HG03103 (cell line): ENCODE measurements at regions not wholly inside any gene's neighbourhood (a gene's known extent, or its start where the extent isn't known, plus 50 kb on each side); places are given as distances from the start of the nearest gene placed in this dataset.

Experiments used
- ATAC-seq: cut with Tn5 transposase; IDR thresholded peaks from one replicate; pipeline ENCODE4 v1.9.1; 2021; ENCODE audit warnings: low read depth; ENCODE audit not compliant: unreplicated experiment

GRCh38 chr14:22024137-22024536 is 350.5 kb upstream of the OR4E1 start:
- ATAC-seq = no peak

GRCh38 chr14:22018890-22019289 is 345.3 kb upstream of the OR4E1 start:
- ATAC-seq = no peak

- no peak for ATAC-seq
These were observed 338.8 kb upstream of the OR4E1 start for GRCh38 chr14:22012452-22012851.

GRCh38 chr14:22011253-22011642 is 337.6 kb upstream of the OR4E1 start:
- no peak for ATAC-seq

GRCh38 chr14:22010545-22011252 is 337.1 kb upstream of the OR4E1 start:
- ATAC-seq = no peak

GRCh38 chr14:22008766-22009165 is 335.1 kb upstream of the OR4E1 start:
- ATAC-seq = no peak

GRCh38 chr14:22007784-22008412 is 334.3 kb upstream of the OR4E1 start:
- ATAC-seq = no peak

GRCh38 chr14:22007363-22007762 is 333.7 kb upstream of the OR4E1 start:
- ATAC-seq = no peak

- no peak for ATAC-seq
These were observed 329.8 kb upstream of the OR4E1 start for GRCh38 chr14:22003461-22003860.

GRCh38 chr14:22002860-22003284 is 329.3 kb upstream of the OR4E1 start:
- no peak for ATAC-seq

- ATAC-seq = no peak
These were observed 325.8 kb upstream of the OR4E1 start for GRCh38 chr14:21999402-21999801.

- no peak for ATAC-seq
These were observed 323.7 kb upstream of the OR4E1 start for GRCh38 chr14:21997300-21997699.

- ATAC-seq = no peak
These were observed 321.7 kb upstream of the OR4E1 start for GRCh38 chr14:21995332-21995731.

- ATAC-seq = no peak
These were observed 320.2 kb upstream of the OR4E1 start for GRCh38 chr14:21993837-21994236.

GRCh38 chr14:21993070-21993469 is 319.5 kb upstream of the OR4E1 start:
- ATAC-seq = no peak

- no peak for ATAC-seq
These were observed 317.5 kb upstream of the OR4E1 start for GRCh38 chr14:21991130-21991529.

- ATAC-seq = no peak
These were observed 316.5 kb upstream of the OR4E1 start for GRCh38 chr14:21990116-21990515.

GRCh38 chr14:21989090-21989489 is 315.5 kb upstream of the OR4E1 start:
- ATAC-seq = no peak

- ATAC-seq = no peak
These were observed 314.8 kb upstream of the OR4E1 start for GRCh38 chr14:21988413-21988812.

GRCh38 chr14:21987937-21988336 is 314.3 kb upstream of the OR4E1 start:
- no peak for ATAC-seq

GRCh38 chr14:21985081-21985480 is 311.5 kb upstream of the OR4E1 start:
- no peak for ATAC-seq

GRCh38 chr14:21978999-21979314 is 305.3 kb upstream of the OR4E1 start:
- ATAC-seq = no peak
